ENCODE measurements at regions not wholly inside any gene's neighbourhood (a gene's known extent, or its start where the extent isn't known, plus 50 kb on each side); places are given as distances from the start of the nearest gene placed in this dataset.

DNA sequence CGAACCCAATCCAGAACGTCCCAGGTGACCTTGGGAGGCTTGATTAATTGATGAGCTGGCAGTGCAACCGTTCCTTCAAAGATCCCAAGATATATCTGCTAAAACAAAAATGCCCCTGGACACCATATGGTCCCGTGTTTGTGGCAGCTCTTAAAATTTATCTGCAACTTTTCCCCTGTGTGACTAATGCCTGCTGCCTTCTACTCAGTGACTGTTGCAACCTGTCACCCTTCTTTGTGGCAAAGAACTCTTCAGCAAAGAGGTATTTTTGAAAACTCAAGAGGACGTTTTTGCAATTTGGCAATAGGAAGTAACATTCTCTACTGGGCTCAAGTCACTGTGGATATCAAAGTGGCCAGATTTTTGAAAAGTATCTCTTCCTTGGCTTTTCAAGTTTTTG, 75.8 kb upstream of the SOD3 start:
- DNase-seq (ENCODE audit: low read depth), result no peak

DNA sequence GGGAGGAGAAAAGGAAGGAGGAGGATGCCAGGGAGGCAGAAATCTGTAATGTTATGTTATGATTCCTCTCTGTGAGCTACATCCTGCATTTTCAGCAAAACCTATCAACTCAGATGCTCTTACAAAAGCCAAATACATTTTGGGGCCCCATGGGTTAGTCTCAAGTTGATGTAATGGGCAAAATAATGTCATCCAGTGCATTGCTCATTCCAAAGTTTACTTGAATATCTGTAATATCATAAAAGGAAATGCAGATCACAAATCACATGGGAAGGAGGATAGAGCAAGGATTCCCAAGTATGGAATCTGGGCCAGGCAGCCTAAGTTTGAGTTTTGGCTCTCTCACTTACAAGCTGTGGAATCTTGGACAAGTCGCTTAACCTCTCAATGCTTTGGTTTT, 74.9 kb upstream of the SOD3 start:
- DNase-seq (ENCODE audit: low read depth), result no peak

- no peak for DNase-seq (ENCODE audit: low read depth)
Observed at GRCh38 chr4:24720979-24721378, 74.4 kb upstream of the SOD3 start.

- no peak for DNase-seq (ENCODE audit: low read depth)
Observed at GRCh38 chr4:24722026-24722568, 73.3 kb upstream of the SOD3 start.

DNA sequence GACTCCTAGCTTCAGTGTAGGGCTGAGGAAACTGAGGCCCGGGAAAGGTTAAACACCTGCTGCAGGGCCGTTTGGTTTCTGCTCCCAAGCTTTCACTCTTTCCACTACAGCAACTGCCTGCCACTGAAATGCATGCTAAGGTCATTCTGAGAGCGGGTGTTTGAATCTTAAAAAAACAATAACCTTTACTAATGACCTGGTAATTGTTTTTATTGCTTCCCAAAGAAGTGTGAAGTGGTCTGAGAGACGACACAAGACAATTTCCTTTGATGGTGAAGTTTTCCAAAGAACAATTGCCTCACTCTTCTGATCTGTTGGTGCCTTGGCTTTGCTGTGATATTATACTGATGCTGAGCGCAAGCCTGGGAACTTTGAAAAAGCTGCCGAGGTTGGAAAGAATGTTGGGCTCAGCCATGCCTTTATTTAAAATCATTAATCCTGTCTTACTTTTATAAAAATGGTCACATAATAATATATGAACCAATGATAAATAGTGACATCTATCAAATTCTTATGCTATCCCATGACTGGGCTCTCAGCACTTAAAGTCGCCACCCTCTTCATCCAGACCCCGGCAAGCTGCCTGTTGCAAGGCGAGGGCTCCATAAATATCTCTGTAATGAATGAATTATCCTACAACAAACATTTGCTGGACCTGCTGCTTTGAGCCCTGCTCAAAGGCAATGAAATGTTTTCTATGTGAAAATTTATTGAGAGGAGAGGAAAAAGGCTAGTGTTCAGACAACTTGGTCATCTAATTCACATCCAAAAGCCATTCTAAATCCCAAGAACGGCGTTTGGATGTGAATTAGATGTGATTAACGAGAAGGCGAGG, 67.8 kb upstream of the SOD3 start:
- no peak for DNase-seq (ENCODE audit: low read depth)

DNA sequence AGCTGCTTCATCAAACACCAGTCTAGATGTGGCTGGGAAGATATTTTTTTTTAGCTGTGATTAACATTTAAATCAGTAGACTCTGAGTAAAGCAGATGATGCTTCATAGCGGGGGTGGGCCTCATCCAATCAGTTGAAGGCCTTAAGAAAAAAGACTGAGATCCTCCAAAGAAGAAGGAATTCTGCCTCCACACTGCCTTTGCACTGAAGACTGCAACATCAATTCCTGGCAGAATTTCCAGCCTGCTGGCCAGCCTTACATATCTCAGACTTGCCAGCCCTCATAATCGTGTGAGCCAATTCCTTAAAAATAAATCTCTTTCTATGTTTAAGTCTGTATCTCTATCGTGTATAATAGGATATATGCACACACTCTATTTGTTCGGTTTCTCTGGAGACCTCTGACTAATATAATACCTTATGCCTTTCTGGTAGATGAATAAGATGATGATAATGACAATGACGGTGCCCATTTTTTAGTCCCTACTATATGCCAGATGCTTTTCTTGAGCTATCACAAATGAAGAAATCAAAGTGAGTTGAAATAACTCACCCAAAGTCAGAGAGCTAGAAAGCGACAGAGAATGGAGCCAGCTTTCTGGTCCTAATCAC, 66.1 kb upstream of the SOD3 start:
- DNase-seq (ENCODE audit: low read depth), result no peak

- DNase-seq (ENCODE audit: low read depth), result no peak
Observed at GRCh38 chr4:24730256-24731001, 64.9 kb upstream of the SOD3 start.

- DNase-seq (ENCODE audit: low read depth), result no peak
Observed at GRCh38 chr4:24731448-24731847, 63.9 kb upstream of the SOD3 start.

GRCh38 chr4:24734511-24734910, 60.9 kb upstream of the SOD3 start:
- no peak for DNase-seq (ENCODE audit: low read depth)

DNA sequence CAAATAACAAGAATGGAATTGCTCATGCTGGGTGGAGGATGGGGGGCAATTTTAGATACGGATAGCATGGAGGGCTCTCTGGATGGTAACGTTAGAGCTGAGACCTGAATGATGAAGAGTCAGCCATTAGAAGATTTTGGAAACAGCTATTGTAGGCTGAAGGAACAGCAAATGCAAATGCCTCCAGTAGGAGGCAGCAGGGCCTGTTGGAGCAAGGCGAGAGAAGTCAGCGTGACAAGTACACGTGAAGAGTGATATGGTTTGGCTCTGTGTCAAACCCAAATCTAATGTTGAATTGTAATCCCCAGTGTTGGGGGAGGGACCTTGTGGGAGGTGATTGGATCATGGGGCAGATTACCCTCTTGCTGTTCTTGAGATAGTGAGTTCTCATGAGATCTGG, 59.3 kb upstream of the SOD3 start:
- no peak for DNase-seq (ENCODE audit: low read depth)

DNA sequence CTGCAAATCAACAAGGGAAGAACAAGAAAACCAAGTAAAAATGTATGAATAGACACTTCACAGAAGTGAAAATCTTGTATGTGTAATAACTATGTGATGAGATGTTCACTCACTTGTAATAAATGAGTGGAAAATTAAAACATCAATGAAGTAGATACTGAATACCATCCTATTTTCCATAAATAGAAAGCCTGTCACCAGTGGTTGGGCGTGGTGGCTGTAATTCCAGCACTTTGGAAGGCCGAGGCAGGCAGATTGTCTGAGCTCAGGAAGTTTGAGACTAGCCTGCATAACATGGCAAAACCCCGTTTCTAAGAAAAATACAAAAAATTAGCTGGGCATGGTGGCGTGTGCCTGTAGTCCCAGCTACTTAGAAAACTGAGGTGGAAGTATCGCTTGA, 53.5 kb upstream of the SOD3 start:
- DNase-seq (ENCODE audit: low read depth), result no peak

GRCh38 chr4:24742335-24742734, 53.0 kb upstream of the SOD3 start:
- no peak for DNase-seq (ENCODE audit: low read depth)

- DNase-seq (ENCODE audit: low read depth), result no peak
Observed at GRCh38 chr4:24742773-24743172, 52.6 kb upstream of the SOD3 start.

DNA sequence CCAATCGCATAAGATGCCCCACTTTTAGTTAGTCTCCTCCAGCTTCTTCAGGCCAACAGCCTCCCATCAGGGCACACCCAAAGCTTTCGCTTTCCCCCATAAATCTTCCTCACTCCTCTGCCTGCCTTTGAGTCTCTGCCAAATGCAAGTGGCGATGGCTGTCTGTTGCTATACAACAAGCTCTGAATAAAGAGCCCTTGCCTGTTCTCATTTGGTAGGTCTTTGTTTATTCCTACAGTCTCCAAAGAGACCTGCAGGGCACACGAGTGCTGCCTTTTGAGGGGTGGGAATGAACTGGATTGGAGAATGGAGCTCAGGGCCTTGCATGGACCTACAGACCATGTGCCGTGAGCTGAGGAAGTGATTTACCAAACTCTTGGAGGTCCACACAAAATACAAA, 52.2 kb upstream of the SOD3 start:
- no peak for DNase-seq (ENCODE audit: low read depth)

DNA sequence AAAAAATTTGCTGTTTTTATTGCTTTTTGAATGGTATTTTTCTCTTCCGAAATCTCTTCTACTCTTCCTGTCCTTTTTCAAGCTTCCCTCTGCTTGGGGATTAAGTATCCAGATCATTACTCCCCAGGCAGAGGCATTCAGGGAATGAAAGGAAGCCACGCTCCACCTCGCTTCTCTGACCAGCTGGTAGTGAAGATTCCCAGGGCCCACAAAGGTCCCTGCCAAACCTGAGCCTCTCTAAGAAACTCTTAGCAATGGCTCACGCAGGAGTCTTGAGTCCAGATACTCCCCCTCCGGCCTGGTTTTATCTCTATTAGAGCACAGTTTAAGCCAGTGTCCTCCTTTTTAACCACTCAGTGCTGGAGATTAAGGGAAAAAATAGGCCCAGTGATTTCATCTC, 51.4 kb upstream of the SOD3 start:
- DNase-seq (ENCODE audit: low read depth), result no peak

DNA sequence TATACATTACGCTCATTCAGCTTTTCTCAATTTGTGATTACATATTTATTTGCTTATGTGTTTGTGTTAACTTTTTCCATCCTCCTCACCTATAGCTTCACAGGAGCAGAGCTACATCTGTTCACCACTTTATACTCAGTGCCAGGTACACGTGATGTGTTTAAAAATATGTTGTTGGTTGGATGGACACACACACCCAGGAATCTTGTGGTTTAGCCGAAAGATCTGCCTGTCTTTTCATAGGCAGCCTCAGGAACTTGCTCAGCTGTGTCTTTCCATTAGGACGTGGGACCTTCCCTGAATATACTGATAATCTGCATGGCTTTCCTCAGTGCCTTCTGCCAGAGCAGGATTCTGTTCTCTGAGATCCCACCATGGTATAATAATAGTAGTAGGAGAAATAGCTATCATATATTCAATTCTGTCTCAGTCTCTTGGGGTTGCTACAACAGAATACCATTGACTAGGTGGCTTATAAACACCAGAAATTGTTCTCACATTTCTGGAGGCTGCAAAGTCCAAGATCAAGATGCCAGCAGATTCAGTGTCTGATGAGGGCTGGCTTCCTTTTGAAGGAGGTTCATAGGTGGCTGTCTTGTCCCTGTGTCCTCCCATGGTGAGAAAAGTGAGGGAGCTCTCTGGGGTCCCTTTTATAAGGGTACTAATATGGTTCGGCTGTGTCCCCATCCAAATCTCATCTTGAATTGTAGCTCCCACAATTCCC, 50.0 kb upstream of the SOD3 start:
- no peak for DNase-seq (ENCODE audit: low read depth)
